ENCODE measurements at regions not wholly inside any gene's neighbourhood (a gene's known extent, or its start where the extent isn't known, plus 50 kb on each side); places are given as distances from the start of the nearest gene placed in this dataset.

GRCh38 chr5:74188351-74189105 lies 452.0 kb downstream of the ENC1 start:
- DNase-seq (no peak), FAIRE-seq (no peak)
- H3K9me3 ChIP-seq (ENCODE audit: control insufficient read depth in 2 of 2, insufficient read depth in 1 of 2, low read depth in 1 of 2, low read length in 1 of 2): peaks cover 0 to 2% of the 10 kb centered on the region in 2 donors
- no peaks in the 10 kb centered on the region for H3K4me1 ChIP-seq (ENCODE audit: control insufficient read depth in 3 of 3, insufficient read depth in 2 of 3, low read depth in 1 of 3, low read length in 2 of 3)
- H3K27ac ChIP-seq (ENCODE audit: low read depth in 1 of 3, low read length in 2 of 3): no peak overlapping the region
- WGBS, 3 donors: 91 to 94% (median 92%) methylated on average over 2 of the region's 2 CpGs
- no peaks in the 10 kb centered on the region for H3K27me3 ChIP-seq (ENCODE audit: control insufficient read depth in 3 of 3, insufficient read depth in 3 of 3, low read length in 3 of 3)
- H3K36me3 ChIP-seq (ENCODE audit: control insufficient read depth in 3 of 3, insufficient read depth in 2 of 3, low read depth in 1 of 3, low read length in 3 of 3): no peaks in the 10 kb centered on the region
- H3K4me3 ChIP-seq (ENCODE audit: low read depth in 1 of 3, low read length in 3 of 3): no peak overlapping the region

- 84 to 87% (median 87%) methylated on average over 1 of the region's 1 CpG for WGBS, 3 donors
- Histone ChIP-seq H3K4me3 (ENCODE audit: low read depth in 1 of 3, low read length in 3 of 3) (no peak overlapping the region), H3K4me1 (ENCODE audit: control insufficient read depth in 3 of 3, insufficient read depth in 2 of 3, low read depth in 1 of 3, low read length in 2 of 3) (no peaks in the 10 kb centered on the region), H3K9me3 (ENCODE audit: control insufficient read depth in 2 of 2, insufficient read depth in 1 of 2, low read depth in 1 of 2, low read length in 1 of 2) (peaks cover 0 to 2% of the 10 kb centered on the region in 2 donors), H3K27ac (ENCODE audit: low read depth in 1 of 3, low read length in 2 of 3) (no peak overlapping the region), H3K27me3 (ENCODE audit: control insufficient read depth in 3 of 3, insufficient read depth in 3 of 3, low read length in 3 of 3) (no peaks in the 10 kb centered on the region), H3K36me3 (ENCODE audit: control insufficient read depth in 3 of 3, insufficient read depth in 2 of 3, low read depth in 1 of 3, low read length in 3 of 3) (no peaks in the 10 kb centered on the region)
- FAIRE-seq (no peak), DNase-seq (peak in 1 of 2 donors; percentile 21)
Measured at GRCh38 chr5:74187757-74188156, 452.8 kb downstream of the ENC1 start.

GRCh38 chr5:74186356-74187315 lies 453.9 kb downstream of the ENC1 start:
- FAIRE-seq (no peak), DNase-seq (no peak)
- WGBS, 3 donors: 89 to 96% (median 89%) methylated on average over 6 of the region's 6 CpGs
- no peak overlapping the region for H3K27ac ChIP-seq (ENCODE audit: low read depth in 1 of 3, low read length in 2 of 3)
- no peaks in the 10 kb centered on the region for H3K4me1 ChIP-seq (ENCODE audit: control insufficient read depth in 3 of 3, insufficient read depth in 2 of 3, low read depth in 1 of 3, low read length in 2 of 3)
- H3K4me3 ChIP-seq (ENCODE audit: low read depth in 1 of 3, low read length in 3 of 3): no peak overlapping the region
- H3K36me3 ChIP-seq (ENCODE audit: control insufficient read depth in 3 of 3, insufficient read depth in 2 of 3, low read depth in 1 of 3, low read length in 3 of 3): no peaks in the 10 kb centered on the region
- H3K9me3 ChIP-seq (ENCODE audit: control insufficient read depth in 2 of 2, insufficient read depth in 1 of 2, low read depth in 1 of 2, low read length in 1 of 2): peaks cover 0 to 2% of the 10 kb centered on the region in 2 donors
- no peaks in the 10 kb centered on the region for H3K27me3 ChIP-seq (ENCODE audit: control insufficient read depth in 3 of 3, insufficient read depth in 3 of 3, low read length in 3 of 3)

GRCh38 chr5:74185599-74185998 lies 454.9 kb downstream of the ENC1 start:
- H3K27ac ChIP-seq (ENCODE audit: low read depth in 1 of 3, low read length in 2 of 3): no peak overlapping the region
- 74 to 95% (median 92%) methylated on average over 2 of the region's 2 CpGs for WGBS, 3 donors
- DNase-seq (no peak), FAIRE-seq (no peak)
- H3K27me3 ChIP-seq (ENCODE audit: control insufficient read depth in 3 of 3, insufficient read depth in 3 of 3, low read length in 3 of 3): no peaks in the 10 kb centered on the region
- no peak overlapping the region for H3K4me3 ChIP-seq (ENCODE audit: low read depth in 1 of 3, low read length in 3 of 3)
- peaks cover 0 to 2% of the 10 kb centered on the region in 2 donors for H3K9me3 ChIP-seq (ENCODE audit: control insufficient read depth in 2 of 2, insufficient read depth in 1 of 2, low read depth in 1 of 2, low read length in 1 of 2)
- H3K4me1 ChIP-seq (ENCODE audit: control insufficient read depth in 3 of 3, insufficient read depth in 2 of 3, low read depth in 1 of 3, low read length in 2 of 3): no peaks in the 10 kb centered on the region
- no peaks in the 10 kb centered on the region for H3K36me3 ChIP-seq (ENCODE audit: control insufficient read depth in 3 of 3, insufficient read depth in 2 of 3, low read depth in 1 of 3, low read length in 3 of 3)

GRCh38 chr5:74184649-74185048 lies 455.9 kb downstream of the ENC1 start:
- no peak overlapping the region for H3K4me3 ChIP-seq (ENCODE audit: low read depth in 1 of 3, low read length in 3 of 3)
- H3K27me3 ChIP-seq (ENCODE audit: control insufficient read depth in 3 of 3, insufficient read depth in 3 of 3, low read length in 3 of 3): no peaks in the 10 kb centered on the region
- 73 to 86% (median 82%) methylated on average over 1 of the region's 1 CpG for WGBS, 3 donors
- DNase-seq: no peak
- H3K27ac ChIP-seq (ENCODE audit: low read depth in 1 of 3, low read length in 2 of 3): no peak overlapping the region
- no peak for FAIRE-seq
- peaks cover 0 to 2% of the 10 kb centered on the region in 2 donors for H3K9me3 ChIP-seq (ENCODE audit: control insufficient read depth in 2 of 2, insufficient read depth in 1 of 2, low read depth in 1 of 2, low read length in 1 of 2)
- no peaks in the 10 kb centered on the region for H3K4me1 ChIP-seq (ENCODE audit: control insufficient read depth in 3 of 3, insufficient read depth in 2 of 3, low read depth in 1 of 3, low read length in 2 of 3)
- H3K36me3 ChIP-seq (ENCODE audit: control insufficient read depth in 3 of 3, insufficient read depth in 2 of 3, low read depth in 1 of 3, low read length in 3 of 3): no peaks in the 10 kb centered on the region

- Histone ChIP-seq H3K27me3 (ENCODE audit: control insufficient read depth in 3 of 3, insufficient read depth in 3 of 3, low read length in 3 of 3) (no peaks in the 10 kb centered on the region), H3K4me1 (ENCODE audit: control insufficient read depth in 3 of 3, insufficient read depth in 2 of 3, low read depth in 1 of 3, low read length in 2 of 3) (no peaks in the 10 kb centered on the region), H3K9me3 (ENCODE audit: control insufficient read depth in 2 of 2, insufficient read depth in 1 of 2, low read depth in 1 of 2, low read length in 1 of 2) (no peaks in the 10 kb centered on the region), H3K27ac (ENCODE audit: low read depth in 1 of 3, low read length in 2 of 3) (no peak overlapping the region), H3K36me3 (ENCODE audit: control insufficient read depth in 3 of 3, insufficient read depth in 2 of 3, low read depth in 1 of 3, low read length in 3 of 3) (no peaks in the 10 kb centered on the region), H3K4me3 (ENCODE audit: low read depth in 1 of 3, low read length in 3 of 3) (no peak overlapping the region)
- DNase-seq: no peak
- WGBS, 3 donors: 76 to 82% (median 81%) methylated on average over 8 of the region's 8 CpGs
- FAIRE-seq: no peak
Measured at GRCh38 chr5:74183041-74183440, 457.5 kb downstream of the ENC1 start.

GRCh38 chr5:74182603-74183002 lies 457.9 kb downstream of the ENC1 start:
- 68 to 74% (median 73%) methylated on average over 6 of the region's 6 CpGs for WGBS, 3 donors

GRCh38 chr5:74179701-74180100 lies 460.8 kb downstream of the ENC1 start:
- H3K27ac ChIP-seq (ENCODE audit: low read depth in 1 of 3, low read length in 2 of 3): no peak overlapping the region
- no peaks in the 10 kb centered on the region for H3K9me3 ChIP-seq (ENCODE audit: control insufficient read depth in 2 of 2, insufficient read depth in 1 of 2, low read depth in 1 of 2, low read length in 1 of 2)
- H3K4me1 ChIP-seq (ENCODE audit: control insufficient read depth in 3 of 3, insufficient read depth in 2 of 3, low read depth in 1 of 3, low read length in 2 of 3): no peaks in the 10 kb centered on the region
- WGBS, 3 donors: 79 to 88% (median 86%) methylated on average over 3 of the region's 3 CpGs
- FAIRE-seq: no peak
- no peak overlapping the region for H3K4me3 ChIP-seq (ENCODE audit: low read depth in 1 of 3, low read length in 3 of 3)
- no peaks in the 10 kb centered on the region for H3K27me3 ChIP-seq (ENCODE audit: control insufficient read depth in 3 of 3, insufficient read depth in 3 of 3, low read length in 3 of 3)
- DNase-seq: no peak
- H3K36me3 ChIP-seq (ENCODE audit: control insufficient read depth in 3 of 3, insufficient read depth in 2 of 3, low read depth in 1 of 3, low read length in 3 of 3): no peaks in the 10 kb centered on the region

More at GRCh38 chr5:74182603-74183002, 457.9 kb downstream of the ENC1 start:
- no peak for FAIRE-seq
- no peak overlapping the region for H3K27ac ChIP-seq (ENCODE audit: low read depth in 1 of 3, low read length in 2 of 3)
- no peaks in the 10 kb centered on the region for H3K4me1 ChIP-seq (ENCODE audit: control insufficient read depth in 3 of 3, insufficient read depth in 2 of 3, low read depth in 1 of 3, low read length in 2 of 3)
- DNase-seq: no peak
- no peaks in the 10 kb centered on the region for H3K27me3 ChIP-seq (ENCODE audit: control insufficient read depth in 3 of 3, insufficient read depth in 3 of 3, low read length in 3 of 3)
- H3K36me3 ChIP-seq (ENCODE audit: control insufficient read depth in 3 of 3, insufficient read depth in 2 of 3, low read depth in 1 of 3, low read length in 3 of 3): no peaks in the 10 kb centered on the region
- no peak overlapping the region for H3K4me3 ChIP-seq (ENCODE audit: low read depth in 1 of 3, low read length in 3 of 3)
- no peaks in the 10 kb centered on the region for H3K9me3 ChIP-seq (ENCODE audit: control insufficient read depth in 2 of 2, insufficient read depth in 1 of 2, low read depth in 1 of 2, low read length in 1 of 2)

Measured in small intestine (tissue), 7 donors.